ENCODE measurements at regions not wholly inside any gene's neighbourhood (a gene's known extent, or its start where the extent isn't known, plus 50 kb on each side); places are given as distances from the start of the nearest gene placed in this dataset.

DNA sequence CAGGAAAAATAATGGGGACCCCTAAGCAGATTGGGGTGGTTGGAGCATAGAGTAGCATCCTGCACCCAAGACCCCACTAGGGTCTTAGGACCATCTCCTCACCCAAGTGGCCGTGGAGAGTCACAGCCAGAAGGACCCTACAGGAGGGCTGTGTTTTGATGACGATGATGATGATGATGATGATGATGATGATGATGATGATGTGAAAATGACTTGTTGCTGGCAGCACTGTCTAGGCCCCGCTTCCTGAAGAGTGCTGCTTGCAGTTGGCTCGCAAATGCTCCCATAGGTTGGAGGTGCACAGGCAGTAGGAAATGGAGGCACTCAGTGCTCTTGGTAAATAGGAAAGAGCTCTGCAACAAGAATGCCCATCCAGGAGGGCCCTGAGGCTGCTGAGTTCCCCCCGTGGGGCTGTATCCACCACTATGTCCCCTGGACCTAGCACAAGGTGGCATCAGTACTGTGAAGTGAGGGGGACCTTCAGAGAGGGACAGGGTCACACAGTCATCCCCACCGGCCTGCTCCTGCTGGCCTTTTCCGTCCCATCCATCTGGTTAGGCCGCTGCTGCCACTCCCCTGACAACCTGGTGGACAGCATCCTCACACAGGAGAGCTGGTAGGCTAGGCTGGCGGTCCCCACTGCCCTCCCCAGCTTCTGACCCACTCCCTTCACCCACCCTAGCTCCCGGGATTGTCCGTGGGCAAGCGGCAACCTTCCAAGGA is 139.6 kb downstream of the FOXD2 start:
- no peaks in the 10 kb centered on the region for H3K27me3 ChIP-seq (replicated peaks)

DNA sequence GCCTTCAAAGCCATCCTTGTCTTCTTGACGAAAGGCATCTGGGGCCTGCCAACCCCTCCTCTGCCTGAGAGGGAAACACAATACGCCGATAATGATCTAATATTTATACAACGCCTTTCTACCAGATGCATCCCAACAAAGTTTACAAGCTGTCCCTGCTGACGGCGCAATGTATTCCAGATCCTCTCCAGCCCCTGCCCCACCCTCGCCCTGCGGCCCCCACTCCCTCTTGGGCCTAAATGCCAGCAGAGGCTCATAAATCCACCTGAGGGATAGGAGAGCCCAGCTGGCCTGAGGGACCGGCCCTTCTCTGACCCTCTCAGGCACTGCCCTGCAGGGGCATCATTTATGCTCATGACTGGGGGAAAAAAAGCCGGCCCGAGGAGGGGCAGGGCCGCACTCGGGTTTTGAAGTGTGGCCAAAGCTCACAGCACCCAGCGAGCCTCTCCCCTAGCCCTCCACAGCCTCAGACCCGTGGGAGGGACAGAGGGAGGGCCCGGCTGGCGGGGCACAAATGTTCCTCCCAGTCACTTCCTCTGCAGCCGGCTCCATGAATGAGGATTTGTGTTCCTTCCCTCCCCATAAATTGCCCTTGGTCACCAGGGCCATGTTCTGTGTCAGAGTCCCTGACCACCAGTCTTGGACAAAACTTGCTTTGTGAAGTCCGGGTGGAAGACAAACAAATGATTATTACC is 140.3 kb downstream of the FOXD2 start:
- peak in 1 of 2 experiments; percentile 51 for DNase-seq (ENCODE audit: low read depth in 1 of 2, low spot score in 2 of 2)
- H3K27me3 ChIP-seq (replicated peaks): no peaks in the 10 kb centered on the region

More for the DNA sequence above, 139.6 kb downstream of the FOXD2 start:
- Histone ChIP-seq H3K4me3 (no peak overlapping the region), H3K4me1 (replicated peaks) (peaks cover 59% of the 10 kb centered on the region), H3K9me3 (replicated peaks) (no peaks in the 10 kb centered on the region), H3K27ac (no peak overlapping the region), H3K36me3 (no peaks in the 10 kb centered on the region)
- DNase-seq (ENCODE audit: low read depth in 1 of 2, low spot score in 2 of 2): no peak

DNA sequence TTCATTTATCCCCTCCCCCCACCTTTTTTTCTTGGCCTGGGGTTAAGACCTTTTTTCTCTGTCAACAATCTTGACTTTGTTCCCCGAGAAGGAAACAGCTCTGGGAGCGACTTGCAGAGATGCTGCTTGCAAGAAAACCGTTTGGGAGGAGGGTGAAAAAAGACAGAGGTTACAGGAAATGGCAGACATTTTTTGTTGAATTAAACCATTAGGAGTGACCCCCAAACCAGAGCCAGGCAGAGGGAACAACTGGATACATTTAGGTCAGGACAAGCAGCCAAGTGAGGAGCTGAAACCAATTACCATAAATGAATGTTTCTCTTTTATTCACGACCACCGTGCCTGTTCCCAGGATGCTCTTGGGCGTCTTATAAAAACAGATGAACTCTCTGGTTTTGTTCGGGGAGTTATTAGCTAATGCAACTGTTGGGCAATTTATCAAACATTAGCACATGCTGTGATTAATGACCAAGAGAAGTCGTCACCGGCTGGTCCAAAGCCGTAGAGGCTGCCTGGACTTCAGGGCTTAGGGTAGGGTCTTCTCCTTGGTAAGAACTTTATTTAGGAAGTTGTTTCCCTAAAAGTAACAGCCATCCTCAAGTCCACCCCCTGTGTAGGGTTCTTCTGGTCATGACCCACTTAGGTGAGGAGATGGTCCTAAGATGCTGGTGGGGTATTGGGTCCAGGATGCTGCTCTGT is 141.0 kb downstream of the FOXD2 start:
- Histone ChIP-seq H3K4me1 (replicated peaks) (peaks cover 63% of the 10 kb centered on the region), H3K36me3 (no peaks in the 10 kb centered on the region), H3K27ac (peak overlapping the region; percentile 28), H3K4me3 (no peak overlapping the region), H3K9me3 (replicated peaks) (no peaks in the 10 kb centered on the region), H3K27me3 (replicated peaks) (no peaks in the 10 kb centered on the region)
- DNase-seq (ENCODE audit: low read depth in 1 of 2, low spot score in 2 of 2): no peak

More for the DNA sequence above, 140.3 kb downstream of the FOXD2 start:
- Histone ChIP-seq H3K36me3 (no peaks in the 10 kb centered on the region), H3K9me3 (replicated peaks) (no peaks in the 10 kb centered on the region), H3K27ac (peak overlapping the region; percentile 28), H3K4me1 (replicated peaks) (peaks cover 65% of the 10 kb centered on the region), H3K4me3 (no peak overlapping the region)

DNA sequence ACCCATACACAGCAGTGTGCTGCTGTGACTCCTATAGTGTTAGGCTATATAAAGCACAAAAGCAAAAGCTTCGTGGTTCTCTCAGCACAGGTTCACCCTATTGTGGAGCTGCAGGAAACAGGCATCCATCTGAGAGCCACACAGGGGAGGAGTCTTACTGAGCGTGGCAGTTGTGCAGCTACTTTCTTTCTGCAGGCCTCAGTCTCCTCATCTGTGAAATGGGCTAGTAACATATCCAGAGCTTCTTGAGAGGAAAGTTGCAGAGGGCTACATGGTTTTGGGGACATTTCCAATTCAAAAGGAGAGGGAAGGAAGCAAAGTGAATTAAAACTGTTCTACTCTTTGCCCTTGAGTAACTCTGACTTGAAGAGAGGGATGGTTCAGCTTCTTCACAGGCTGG is 142.0 kb downstream of the FOXD2 start:
- H3K27me3 ChIP-seq (replicated peaks): no peaks in the 10 kb centered on the region
- H3K4me1 ChIP-seq (replicated peaks): peaks cover 54% of the 10 kb centered on the region
- no peak for DNase-seq (ENCODE audit: low read depth in 1 of 2, low spot score in 2 of 2)
- H3K36me3 ChIP-seq: no peaks in the 10 kb centered on the region
- H3K4me3 ChIP-seq: no peak overlapping the region
- no peaks in the 10 kb centered on the region for H3K9me3 ChIP-seq (replicated peaks)
- H3K27ac ChIP-seq: no peak overlapping the region

DNA sequence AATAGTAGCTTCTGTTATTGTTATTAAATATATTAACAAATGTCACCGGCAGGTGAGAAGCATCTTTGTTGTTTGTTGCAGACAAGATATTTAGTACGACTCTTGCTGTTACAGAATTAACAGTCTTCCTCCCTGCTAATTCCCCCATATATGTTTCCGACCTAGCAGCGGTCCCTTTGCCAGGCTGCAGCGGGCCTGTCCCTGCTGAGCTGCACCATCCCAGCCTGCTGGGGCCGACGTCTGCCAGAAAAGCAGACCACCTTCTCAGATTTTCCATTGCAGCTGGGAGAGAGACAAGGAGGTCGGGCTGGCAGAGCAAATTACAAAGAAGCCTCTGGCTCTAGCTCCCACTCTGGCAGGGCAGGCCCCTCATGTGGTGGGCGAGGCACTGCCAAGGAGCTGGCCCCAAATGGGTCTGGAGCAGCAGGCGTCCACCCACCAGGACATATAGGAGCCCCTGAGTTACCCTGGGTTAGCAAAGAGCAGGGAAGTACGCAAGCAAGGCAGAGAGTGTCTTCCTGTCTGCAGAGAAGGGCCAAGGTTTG is 142.7 kb downstream of the FOXD2 start:
- Histone ChIP-seq H3K36me3 (no peaks in the 10 kb centered on the region), H3K9me3 (replicated peaks) (no peaks in the 10 kb centered on the region), H3K27ac (no peak overlapping the region), H3K4me1 (replicated peaks) (peaks cover 47% of the 10 kb centered on the region), H3K27me3 (replicated peaks) (no peaks in the 10 kb centered on the region), H3K4me3 (no peak overlapping the region)
- DNase-seq (ENCODE audit: low read depth in 1 of 2, low spot score in 2 of 2): no peak

DNA sequence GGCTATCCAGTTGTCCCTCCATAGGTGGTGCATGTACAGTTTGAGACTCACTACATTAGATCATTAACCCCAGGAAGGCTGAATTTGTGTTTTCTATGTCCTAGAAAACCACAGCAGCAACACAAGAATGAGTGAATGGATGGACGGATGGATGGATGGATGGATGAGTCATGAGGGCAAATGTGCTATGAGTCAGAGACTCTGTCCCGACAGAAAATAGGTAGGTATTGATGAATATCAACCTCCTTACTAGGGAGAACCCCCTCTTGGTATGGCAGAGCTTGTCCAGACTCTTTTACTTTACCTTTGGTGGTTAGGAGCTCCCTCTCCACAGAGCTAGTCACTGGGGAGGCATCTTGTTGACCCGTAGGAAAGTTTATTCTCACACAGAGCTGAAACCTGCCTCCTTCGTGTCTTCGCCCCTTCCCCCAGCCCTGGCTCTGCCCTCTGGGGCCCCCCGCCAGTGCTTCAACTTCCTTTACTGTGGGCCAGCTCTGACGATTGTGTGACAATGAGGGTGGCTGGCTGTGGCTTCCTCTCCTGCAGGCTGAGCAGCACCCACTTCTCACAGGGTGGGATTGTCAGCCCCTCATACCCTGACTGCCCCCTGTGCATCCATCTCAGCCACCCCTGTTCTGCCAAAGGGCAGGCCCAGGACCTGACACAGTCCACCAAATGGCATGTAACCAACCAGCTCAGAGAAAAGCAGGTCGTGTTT is 145.2 kb downstream of the FOXD2 start:
- Histone ChIP-seq H3K27ac (no peak overlapping the region), H3K27me3 (replicated peaks) (no peaks in the 10 kb centered on the region), H3K9me3 (replicated peaks) (no peaks in the 10 kb centered on the region), H3K4me3 (no peak overlapping the region), H3K4me1 (replicated peaks) (peaks cover 22% of the 10 kb centered on the region), H3K36me3 (no peaks in the 10 kb centered on the region)
- peak in 1 of 2 experiments; percentile 29 for DNase-seq (ENCODE audit: low read depth in 1 of 2, low spot score in 2 of 2)

DNA sequence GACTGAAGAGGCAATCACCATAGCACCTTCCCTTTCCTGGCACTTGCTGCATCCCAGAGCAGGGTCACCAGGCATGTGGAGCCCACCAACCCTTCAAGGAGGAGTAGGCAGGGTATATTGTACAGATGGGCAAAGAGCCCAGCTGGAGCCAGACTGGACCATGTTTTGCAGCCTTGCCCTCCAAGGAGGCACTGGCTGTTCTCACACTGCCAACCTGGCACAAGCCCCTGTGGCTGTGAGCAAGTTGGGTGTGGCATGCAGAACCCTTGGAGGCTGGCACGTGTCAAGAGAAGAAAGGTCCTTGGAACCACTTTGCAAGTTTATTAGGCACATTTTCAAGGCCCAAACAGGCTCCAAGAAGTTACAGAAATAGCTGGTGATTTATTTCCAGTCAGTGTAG is 146.4 kb downstream of the FOXD2 start:
- Histone ChIP-seq H3K4me1 (replicated peaks) (peaks cover 10% of the 10 kb centered on the region), H3K27ac (no peak overlapping the region), H3K36me3 (no peaks in the 10 kb centered on the region), H3K27me3 (replicated peaks) (no peaks in the 10 kb centered on the region), H3K9me3 (replicated peaks) (no peaks in the 10 kb centered on the region), H3K4me3 (no peak overlapping the region)
- DNase-seq (ENCODE audit: low read depth in 1 of 2, low spot score in 2 of 2): peak in 1 of 2 experiments; percentile 19

DNA sequence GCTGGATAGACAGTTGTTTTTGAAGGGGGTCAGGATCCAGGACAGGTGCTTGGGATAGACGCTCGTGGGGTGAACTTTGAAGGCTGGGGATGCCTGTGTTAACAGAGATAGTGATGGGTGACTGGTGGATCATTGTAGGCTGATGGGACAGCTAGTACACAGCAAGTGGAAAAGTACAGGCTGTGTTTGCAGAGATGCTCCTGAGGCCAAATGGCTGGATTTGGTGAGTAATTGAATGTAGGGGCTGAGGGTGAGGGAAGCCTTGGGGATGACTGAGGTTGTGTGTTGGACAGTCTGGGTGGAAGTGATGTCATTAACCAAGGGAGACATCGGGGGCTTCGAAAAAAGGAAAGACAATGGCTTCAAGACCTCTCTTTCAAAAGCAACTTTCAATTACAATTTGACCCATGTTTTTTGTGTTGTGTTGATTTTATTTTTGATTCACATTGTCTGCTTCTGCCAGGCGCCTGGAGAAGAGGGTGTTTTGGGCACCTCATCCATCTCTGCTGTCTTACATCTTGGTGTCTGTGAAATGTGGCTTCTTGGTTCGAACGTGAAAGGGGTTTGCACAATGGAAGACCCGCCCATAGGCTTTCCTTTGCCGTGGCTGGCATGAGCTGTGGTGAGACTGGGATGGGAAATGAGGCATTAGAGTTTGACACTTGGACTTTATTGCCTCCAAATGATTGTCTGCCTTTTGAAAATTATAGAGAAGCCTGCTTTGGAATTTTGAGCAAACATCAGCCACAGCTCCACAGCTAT is 147.5 kb downstream of the FOXD2 start:
- peak in 1 of 2 experiments; percentile 26 for DNase-seq (ENCODE audit: low read depth in 1 of 2, low spot score in 2 of 2)
- H3K27ac ChIP-seq: no peak overlapping the region
- no peaks in the 10 kb centered on the region for H3K27me3 ChIP-seq (replicated peaks)
- no peaks in the 10 kb centered on the region for H3K9me3 ChIP-seq (replicated peaks)
- peaks cover 6% of the 10 kb centered on the region for H3K4me1 ChIP-seq (replicated peaks)
- H3K4me3 ChIP-seq: no peak overlapping the region
- H3K36me3 ChIP-seq: no peaks in the 10 kb centered on the region

DNA sequence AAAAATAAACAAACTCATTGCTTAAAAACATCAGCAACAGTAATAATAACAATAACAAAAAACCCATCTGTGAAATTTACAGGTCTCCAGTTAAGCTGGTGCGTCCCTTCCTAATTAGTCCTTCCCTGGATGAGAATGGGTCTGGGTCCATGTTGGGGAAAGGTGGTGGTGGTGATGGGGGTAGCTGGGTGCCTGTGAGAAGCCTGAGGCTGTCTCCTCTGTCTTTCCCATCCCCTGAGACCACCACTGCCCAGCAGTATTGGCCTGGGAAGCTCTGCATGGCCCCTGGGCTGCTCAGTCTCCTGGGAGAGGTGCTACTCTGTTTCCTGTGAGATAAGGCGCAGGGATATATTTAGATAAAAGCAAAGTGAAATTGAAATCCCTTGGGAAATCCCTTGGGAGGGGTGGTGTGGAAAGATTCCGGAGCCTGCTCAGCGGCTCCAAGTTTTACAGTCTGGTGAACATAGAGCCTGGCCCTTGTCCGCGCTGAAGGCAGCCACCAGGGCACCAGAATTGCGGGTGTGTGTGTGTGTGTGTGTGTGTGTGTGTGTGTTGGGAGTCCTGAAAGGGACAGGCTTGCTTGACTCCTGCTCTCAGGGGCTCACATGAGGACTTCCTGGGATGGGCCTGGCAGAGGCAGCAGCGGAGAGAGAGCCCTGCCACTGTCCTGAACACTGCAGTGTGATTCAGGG is 150.2 kb downstream of the FOXD2 start:
- no peaks in the 10 kb centered on the region for H3K36me3 ChIP-seq
- peak in 1 of 2 experiments; percentile 28 for DNase-seq (ENCODE audit: low read depth in 1 of 2, low spot score in 2 of 2)
- peaks cover under 1% of the 10 kb centered on the region; the same call in 1 of the 2 replicates for H3K4me1 ChIP-seq (replicated peaks)
- H3K27ac ChIP-seq: no peak overlapping the region
- H3K9me3 ChIP-seq (replicated peaks): no peaks in the 10 kb centered on the region
- no peaks in the 10 kb centered on the region for H3K27me3 ChIP-seq (replicated peaks)
- H3K4me3 ChIP-seq: no peak overlapping the region

DNA sequence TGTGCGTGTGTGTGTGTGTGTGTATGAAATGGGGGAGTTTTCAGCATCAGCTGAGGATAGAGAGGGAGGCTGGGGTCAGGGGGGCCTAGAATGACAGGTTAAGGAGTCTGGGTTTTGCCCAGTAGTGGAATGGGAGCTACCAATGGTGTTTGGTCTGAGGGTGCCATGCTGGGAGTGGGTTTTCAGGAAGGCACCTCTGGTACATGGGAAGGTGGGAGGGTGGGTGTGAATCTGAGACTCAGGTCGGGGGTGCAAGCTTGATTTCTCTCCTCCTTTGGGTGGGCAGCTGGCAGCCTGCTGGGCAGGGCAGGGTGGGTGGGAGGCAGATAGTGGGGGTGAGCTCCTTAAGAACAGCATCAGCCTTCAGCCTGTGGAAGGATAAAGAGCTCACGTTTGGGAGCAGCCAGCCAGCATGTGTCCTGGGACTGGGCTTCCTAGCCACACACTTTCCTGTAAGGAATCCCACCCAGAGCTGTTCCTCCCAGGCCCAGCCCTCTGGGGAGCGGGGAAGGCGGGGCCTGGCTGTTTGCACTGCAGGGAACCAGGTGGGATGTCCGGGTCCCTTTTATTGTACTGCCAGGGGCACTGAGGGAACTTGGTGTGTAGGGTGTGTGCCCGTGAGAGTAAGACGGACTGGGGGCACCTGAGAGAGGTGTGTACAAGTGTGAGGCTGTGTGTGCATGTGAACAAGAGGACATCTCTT is 152.8 kb downstream of the FOXD2 start:
- DNase-seq (ENCODE audit: low read depth in 1 of 2, low spot score in 2 of 2): no peak
- Histone ChIP-seq H3K4me3 (no peak overlapping the region), H3K27ac (no peak overlapping the region), H3K27me3 (replicated peaks) (no peaks in the 10 kb centered on the region), H3K9me3 (replicated peaks) (no peaks in the 10 kb centered on the region), H3K36me3 (no peaks in the 10 kb centered on the region), H3K4me1 (replicated peaks) (no peaks in the 10 kb centered on the region)

DNA sequence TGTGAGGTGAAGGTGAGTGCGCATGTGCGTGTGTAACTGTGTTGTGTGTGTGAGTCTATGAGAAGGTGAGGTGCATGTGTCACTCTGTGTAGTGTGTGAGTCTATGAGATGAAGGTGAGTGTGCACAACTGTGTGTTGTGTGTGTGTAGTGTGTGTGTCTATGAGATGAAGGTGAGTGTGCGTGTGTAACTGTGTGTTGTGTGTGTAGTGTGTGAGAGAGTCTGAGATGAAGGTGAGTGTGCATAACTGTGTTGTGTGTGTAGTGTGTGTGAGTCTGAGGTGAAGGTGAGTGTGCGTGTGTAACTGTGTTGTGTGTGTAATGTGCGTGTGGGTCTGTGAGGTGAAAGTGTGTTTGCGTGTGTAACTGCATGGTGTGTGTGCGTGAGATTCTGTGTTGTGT is 154.0 kb downstream of the FOXD2 start:
- Histone ChIP-seq H3K4me3 (no peak overlapping the region), H3K27me3 (replicated peaks) (no peaks in the 10 kb centered on the region), H3K27ac (no peak overlapping the region), H3K4me1 (replicated peaks) (no peaks in the 10 kb centered on the region), H3K9me3 (replicated peaks) (no peaks in the 10 kb centered on the region), H3K36me3 (no peaks in the 10 kb centered on the region)
- DNase-seq (ENCODE audit: low read depth in 1 of 2, low spot score in 2 of 2): no peak
